AG09319 (cell line): ENCODE measurements at regions not wholly inside any gene's neighbourhood (a gene's known extent, or its start where the extent isn't known, plus 50 kb on each side); places are given as distances from the start of the nearest gene placed in this dataset.

Experiments
- DNase-seq: peaks from one replicate; pipeline ENCODE4 v3.0.0-alpha.2; 2010; ENCODE audit warnings: low read depth; ENCODE audit errors: extremely low read depth
- TF ChIP-seq, protein P1 (sequence below): IDR thresholded peaks from 2 replicates; pipeline ENCODE4 v1.5.1; 2011; ENCODE audit warnings: low read depth, mild to moderate bottlenecking, inconsistent platforms, low read length, moderate library complexity

DNA sequence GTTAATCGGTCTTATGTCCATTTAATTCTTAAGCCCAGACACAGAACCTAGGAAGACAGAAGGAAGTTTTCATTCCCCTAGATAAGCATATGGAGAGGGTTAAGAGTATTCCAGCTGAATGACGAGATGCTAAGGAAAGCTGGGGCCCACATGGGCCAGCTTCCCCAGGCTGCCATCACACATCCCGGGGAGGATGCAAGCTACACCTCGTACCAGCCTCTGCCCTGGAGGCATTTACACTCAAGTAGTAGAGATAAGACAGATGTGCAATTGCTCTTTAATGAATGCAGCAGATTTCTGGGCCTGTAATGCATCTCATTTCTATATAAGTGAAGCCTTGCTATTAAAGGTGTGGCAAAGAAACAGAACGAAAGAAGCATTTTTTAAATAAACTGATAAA is 144.5 kb downstream of the MEX3B start:
- DNase-seq, result no peak
- TF ChIP-seq, protein P1, sequence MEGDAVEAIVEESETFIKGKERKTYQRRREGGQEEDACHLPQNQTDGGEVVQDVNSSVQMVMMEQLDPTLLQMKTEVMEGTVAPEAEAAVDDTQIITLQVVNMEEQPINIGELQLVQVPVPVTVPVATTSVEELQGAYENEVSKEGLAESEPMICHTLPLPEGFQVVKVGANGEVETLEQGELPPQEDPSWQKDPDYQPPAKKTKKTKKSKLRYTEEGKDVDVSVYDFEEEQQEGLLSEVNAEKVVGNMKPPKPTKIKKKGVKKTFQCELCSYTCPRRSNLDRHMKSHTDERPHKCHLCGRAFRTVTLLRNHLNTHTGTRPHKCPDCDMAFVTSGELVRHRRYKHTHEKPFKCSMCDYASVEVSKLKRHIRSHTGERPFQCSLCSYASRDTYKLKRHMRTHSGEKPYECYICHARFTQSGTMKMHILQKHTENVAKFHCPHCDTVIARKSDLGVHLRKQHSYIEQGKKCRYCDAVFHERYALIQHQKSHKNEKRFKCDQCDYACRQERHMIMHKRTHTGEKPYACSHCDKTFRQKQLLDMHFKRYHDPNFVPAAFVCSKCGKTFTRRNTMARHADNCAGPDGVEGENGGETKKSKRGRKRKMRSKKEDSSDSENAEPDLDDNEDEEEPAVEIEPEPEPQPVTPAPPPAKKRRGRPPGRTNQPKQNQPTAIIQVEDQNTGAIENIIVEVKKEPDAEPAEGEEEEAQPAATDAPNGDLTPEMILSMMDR, result no peak

DNA sequence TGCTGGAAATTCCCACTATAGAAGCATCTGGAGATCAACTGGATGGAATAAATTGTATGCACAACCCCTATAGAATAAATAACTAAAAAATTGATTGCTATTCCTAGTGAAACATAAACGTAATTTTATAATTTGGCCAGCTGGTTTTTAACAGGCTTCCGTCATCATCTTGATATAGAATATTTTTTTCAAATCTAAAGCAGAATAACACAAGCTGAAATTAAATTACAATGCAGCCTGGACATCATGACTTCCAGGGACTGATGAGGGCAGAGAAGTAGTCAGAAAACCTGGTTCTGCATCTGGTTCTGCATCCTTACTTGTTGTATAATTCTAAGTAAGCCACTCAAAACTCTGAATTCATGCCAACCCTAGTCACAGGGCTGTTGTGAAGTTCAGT is 146.1 kb downstream of the MEX3B start:
- TF ChIP-seq, protein P1, result no peak
- DNase-seq, result no peak

DNA sequence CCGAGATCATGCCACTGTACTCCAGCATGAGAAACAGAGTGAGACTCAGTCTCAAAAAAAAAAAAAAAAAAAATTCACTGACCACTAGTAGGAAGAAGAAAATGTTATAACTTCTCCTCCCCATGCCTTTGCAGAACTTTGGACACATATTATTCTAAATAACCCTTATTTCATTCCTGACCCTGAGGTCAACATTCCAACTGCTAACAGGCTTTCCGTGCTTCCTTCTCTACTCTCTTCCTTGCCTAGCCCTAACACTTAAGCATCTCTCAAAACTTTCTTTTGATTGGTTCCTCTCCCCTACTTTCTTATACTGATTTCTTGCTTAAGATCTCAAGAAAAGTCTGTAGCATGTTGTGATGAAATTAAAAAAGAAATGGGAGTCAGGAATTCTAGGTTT is 146.8 kb downstream of the MEX3B start:
- TF ChIP-seq, protein P1, result no peak
- no peak for DNase-seq

DNA sequence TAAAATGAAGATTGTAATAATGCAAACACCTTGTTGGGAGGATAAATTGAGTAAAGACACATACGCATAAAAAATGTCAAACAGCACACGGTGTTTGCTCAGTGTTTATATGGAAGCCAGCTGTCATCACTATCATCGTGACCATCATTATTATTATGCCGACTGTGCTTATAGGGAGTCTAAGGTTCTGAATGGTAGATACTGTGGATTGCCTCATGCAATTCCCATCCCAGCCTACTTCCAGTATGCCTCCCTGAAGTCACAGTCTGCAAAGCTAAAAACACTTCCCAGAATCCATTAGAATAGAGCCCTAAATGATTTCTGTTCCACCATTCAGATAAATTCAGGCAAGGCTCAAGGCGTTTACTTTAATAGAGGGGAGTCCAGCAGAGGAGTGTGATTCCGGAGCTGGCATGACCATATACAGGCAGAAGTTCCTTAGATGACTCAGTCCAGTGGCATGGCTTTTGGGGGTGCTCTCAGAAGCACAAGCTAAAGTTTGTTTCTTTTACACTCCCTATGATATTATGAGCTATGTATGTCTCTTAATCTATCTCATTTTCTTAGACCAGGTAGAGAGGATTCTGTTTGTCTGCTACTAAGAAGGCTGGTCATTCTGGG is 148.7 kb downstream of the MEX3B start:
- DNase-seq, result no peak
- TF ChIP-seq, protein P1, result no peak

DNA sequence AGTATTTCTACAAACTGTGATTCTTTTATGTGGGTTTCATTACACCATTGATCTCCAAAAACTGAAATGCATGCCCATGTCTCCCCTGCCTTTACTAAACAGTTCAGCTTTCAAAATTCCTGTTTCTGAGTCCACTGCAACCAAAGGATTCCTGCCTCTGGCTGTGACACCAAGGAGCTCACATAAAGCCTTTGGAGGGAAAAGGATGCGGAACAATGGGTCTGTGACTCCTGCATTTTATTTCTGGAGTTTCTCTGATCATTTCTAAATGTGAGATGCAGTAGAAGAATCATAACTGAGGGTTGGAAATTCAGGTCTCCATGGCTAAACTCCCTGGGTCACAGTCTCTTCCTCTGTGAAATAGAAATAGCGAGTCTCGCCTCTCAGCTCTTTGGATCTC is 149.5 kb downstream of the MEX3B start:
- DNase-seq, result no peak
- TF ChIP-seq, protein P1, result no peak

DNA sequence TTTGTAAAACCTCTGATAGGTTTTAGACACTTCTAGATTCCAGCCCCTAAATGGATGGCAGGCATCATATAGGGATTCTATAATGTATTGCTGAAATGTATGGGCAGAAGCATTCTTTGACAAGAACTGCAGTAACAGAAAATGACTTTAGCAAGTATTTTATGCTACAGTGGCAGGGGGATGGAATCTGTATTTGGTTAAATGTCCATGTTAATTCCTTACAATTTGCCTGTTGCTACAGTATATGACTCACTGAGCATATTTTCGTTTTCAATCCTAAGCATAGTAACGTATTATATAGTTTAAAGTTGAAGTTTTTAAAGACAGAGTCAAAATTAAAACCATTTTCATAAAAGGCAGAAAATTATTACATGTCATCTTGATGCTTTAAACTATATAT is 150.1 kb downstream of the MEX3B start:
- TF ChIP-seq, protein P1, result no peak
- no peak for DNase-seq

DNA sequence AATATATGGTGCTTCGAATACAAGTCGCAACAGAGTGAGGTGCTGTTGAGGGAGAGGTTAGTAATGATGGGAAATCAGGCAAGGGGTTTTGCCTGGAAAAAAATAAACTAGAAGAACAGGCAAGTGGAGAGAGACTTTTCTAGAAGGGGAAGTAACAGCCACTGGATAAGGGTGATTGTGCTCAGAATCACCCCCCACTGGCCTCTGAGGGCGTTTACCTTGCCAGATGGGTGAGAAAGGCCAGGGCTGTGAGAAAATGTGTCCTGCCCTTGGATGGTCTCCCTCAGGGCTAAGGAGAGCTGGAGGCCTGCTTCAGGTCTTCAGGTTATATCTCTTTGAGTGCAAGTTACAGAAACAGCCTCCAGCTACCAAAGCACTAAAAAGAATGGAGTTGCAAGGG is 151.8 kb downstream of the MEX3B start:
- TF ChIP-seq, protein P1, result no peak
- DNase-seq, result no peak
